ENCODE measurements at regions not wholly inside any gene's neighbourhood (a gene's known extent, or its start where the extent isn't known, plus 50 kb on each side); places are given as distances from the start of the nearest gene placed in this dataset.

GRCh38 chr5:121226765-121227164 is 624.9 kb upstream of the FTMT start:
- H3K4me3 ChIP-seq: no peak overlapping the region
- intact Hi-C loops (cut with DNase I; ENCODE audit: low total_unique reads) (no loop called here), in situ Hi-C loops (cut with MboI; ENCODE audit: low pct_ligation_motif_present in 1 of 4, low pct_unique_long_range_greater_than_20kb in 1 of 4, low sequenced_read_pairs in 3 of 4) (no loop called here)
- 67% methylated on average over 2 of the region's 2 CpGs; no CpG with 5 or more reads in 1 of the 2 donors for WGBS, 2 donors (ENCODE audit: low coverage in 1 of 2)
- no peaks in the 10 kb centered on the region for H3K4me1 ChIP-seq
- H3K36me3 ChIP-seq: no peaks in the 10 kb centered on the region
- TF ChIP-seq POLR2A (IDR thresholded peaks at IDR 0.05) (no peak), CTCF (IDR thresholded peaks at IDR 0.05) (no peak), POLR2AphosphoS5 (IDR thresholded peaks at IDR 0.05) (no peak), EP300 (IDR thresholded peaks at IDR 0.05; ENCODE audit: low read depth) (no peak)
- no peak for DNase-seq
- no peaks in the 10 kb centered on the region for H3K9me3 ChIP-seq
- H3K27me3 ChIP-seq: no peaks in the 10 kb centered on the region
- no peak overlapping the region for H3K27ac ChIP-seq

- TF ChIP-seq CTCF (IDR thresholded peaks at IDR 0.05) (no peak), POLR2AphosphoS5 (IDR thresholded peaks at IDR 0.05) (no peak), POLR2A (IDR thresholded peaks at IDR 0.05) (no peak), EP300 (IDR thresholded peaks at IDR 0.05; ENCODE audit: low read depth) (no peak)
- Histone ChIP-seq H3K9me3 (no peaks in the 10 kb centered on the region), H3K27ac (no peak overlapping the region), H3K27me3 (no peaks in the 10 kb centered on the region), H3K4me1 (no peaks in the 10 kb centered on the region), H3K4me3 (no peak overlapping the region), H3K36me3 (no peaks in the 10 kb centered on the region)
- intact Hi-C loops (cut with DNase I; ENCODE audit: low total_unique reads): no loop called here
- in situ Hi-C loops (cut with MboI; ENCODE audit: low pct_ligation_motif_present in 1 of 4, low pct_unique_long_range_greater_than_20kb in 1 of 4, low sequenced_read_pairs in 3 of 4): no loop called here
- no peak for DNase-seq
Observed at GRCh38 chr5:121239951-121240350, 611.7 kb upstream of the FTMT start.

GRCh38 chr5:121246971-121247370 is 604.7 kb upstream of the FTMT start:
- intact Hi-C loops (cut with DNase I; ENCODE audit: low total_unique reads): no loop called here
- TF ChIP-seq EP300 (IDR thresholded peaks at IDR 0.05; ENCODE audit: low read depth) (no peak), POLR2A (IDR thresholded peaks at IDR 0.05) (no peak), POLR2AphosphoS5 (IDR thresholded peaks at IDR 0.05) (no peak), CTCF (IDR thresholded peaks at IDR 0.05) (no peak)
- no peak overlapping the region for H3K4me3 ChIP-seq
- no peaks in the 10 kb centered on the region for H3K36me3 ChIP-seq
- H3K9me3 ChIP-seq: no peaks in the 10 kb centered on the region
- 42 to 43% methylated on average over 2 to 3 of the region's 3 CpGs for WGBS, 2 donors (ENCODE audit: low coverage in 1 of 2)
- DNase-seq: no peak
- in situ Hi-C loops (cut with MboI; ENCODE audit: low pct_ligation_motif_present in 1 of 4, low pct_unique_long_range_greater_than_20kb in 1 of 4, low sequenced_read_pairs in 3 of 4): no loop called here
- no peaks in the 10 kb centered on the region for H3K4me1 ChIP-seq
- H3K27me3 ChIP-seq: no peaks in the 10 kb centered on the region
- no peak overlapping the region for H3K27ac ChIP-seq

GRCh38 chr5:121251954-121252353 is 599.7 kb upstream of the FTMT start:
- in situ Hi-C loops (cut with MboI; ENCODE audit: low pct_ligation_motif_present in 1 of 4, low pct_unique_long_range_greater_than_20kb in 1 of 4, low sequenced_read_pairs in 3 of 4): no loop called here
- H3K4me1 ChIP-seq: no peaks in the 10 kb centered on the region
- DNase-seq: no peak
- H3K36me3 ChIP-seq: no peaks in the 10 kb centered on the region
- WGBS, 2 donors (ENCODE audit: low coverage in 1 of 2): 72 to 77% methylated on average over 4 to 5 of the region's 5 CpGs
- H3K27me3 ChIP-seq: no peaks in the 10 kb centered on the region
- no peak for TF ChIP-seq POLR2AphosphoS5 (IDR thresholded peaks at IDR 0.05)
- TF ChIP-seq POLR2A (IDR thresholded peaks at IDR 0.05): no peak
- TF ChIP-seq EP300 (IDR thresholded peaks at IDR 0.05; ENCODE audit: low read depth): no peak
- TF ChIP-seq CTCF (IDR thresholded peaks at IDR 0.05): no peak
- intact Hi-C loops (cut with DNase I; ENCODE audit: low total_unique reads): no loop called here
- no peaks in the 10 kb centered on the region for H3K9me3 ChIP-seq
- no peak overlapping the region for H3K27ac ChIP-seq
- no peak overlapping the region for H3K4me3 ChIP-seq

Measured in transverse colon (tissue), 4 donors.